HuH-7.5 (cell line): ENCODE measurements at regions not wholly inside any gene's neighbourhood (a gene's known extent, or its start where the extent isn't known, plus 50 kb on each side); places are given as distances from the start of the nearest gene placed in this dataset.
"Not testable (repeated sequence)": the region's sequence is repeated elsewhere in the genome, so short reads cannot be mapped to it uniquely, and the experiment has no call there.

Experiments used
- DNase-seq: peaks from one replicate; pipeline ENCODE4 v3.0.0; 2011; ENCODE audit warnings: low spot score

DNA sequence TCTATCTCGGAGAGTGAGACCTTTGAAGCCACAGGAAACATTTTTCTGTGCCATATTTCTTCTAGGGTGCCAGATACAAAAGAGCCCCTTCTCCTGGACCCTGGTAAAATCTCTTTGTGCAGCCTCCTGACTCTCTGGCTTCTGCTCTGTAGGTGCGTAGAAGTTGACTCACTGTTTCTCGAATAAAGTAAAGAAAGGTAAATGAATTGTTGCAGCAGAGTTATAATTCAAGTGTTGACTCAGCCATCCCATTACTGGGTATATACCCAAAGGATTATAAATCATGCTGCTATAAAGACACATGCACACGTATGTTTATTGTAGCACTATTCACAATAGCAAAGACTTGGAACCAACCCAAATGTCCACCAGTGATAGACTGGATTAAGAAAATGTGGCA, 371.0 kb downstream of the OSTF1 start:
- DNase-seq = not testable (repeated sequence)

DNA sequence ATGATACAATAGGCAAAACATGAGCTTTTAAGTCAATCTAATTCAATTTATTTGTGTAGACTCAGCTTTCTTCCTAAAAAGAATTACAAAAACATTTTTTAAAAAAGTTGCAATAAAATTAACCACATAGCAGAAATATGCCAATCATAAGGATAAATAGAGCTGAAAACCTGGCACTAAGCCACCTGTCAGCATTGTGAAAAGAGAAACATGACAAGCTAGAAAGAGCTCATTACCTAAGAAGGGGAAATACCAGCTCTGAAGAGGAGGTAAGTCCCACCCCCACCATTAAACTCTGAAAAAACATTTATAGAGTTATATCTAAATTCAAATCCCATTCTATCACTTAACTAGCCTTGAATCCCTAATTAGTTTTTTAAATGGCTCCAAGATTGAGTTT, 372.9 kb downstream of the OSTF1 start:
- no peak for DNase-seq

DNA sequence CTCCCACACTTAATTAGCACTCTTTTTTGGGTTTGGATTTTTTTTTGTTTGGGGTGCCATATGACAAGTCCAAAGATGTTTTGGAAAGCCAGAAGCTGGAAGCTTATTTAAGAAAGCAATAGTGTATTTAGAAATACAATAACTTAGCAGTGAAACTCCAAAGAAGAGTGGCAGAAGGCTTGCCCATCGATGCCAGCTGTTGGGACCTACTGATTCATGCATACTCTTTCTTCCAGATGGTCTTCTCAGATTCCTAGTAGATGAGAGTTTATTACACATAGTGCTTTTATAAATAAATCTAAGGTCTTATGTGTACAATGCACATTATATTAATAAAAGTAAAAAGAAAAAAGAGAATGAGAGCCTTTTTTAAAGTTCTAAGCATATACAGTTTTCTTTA, 374.6 kb downstream of the OSTF1 start:
- no peak for DNase-seq

DNA sequence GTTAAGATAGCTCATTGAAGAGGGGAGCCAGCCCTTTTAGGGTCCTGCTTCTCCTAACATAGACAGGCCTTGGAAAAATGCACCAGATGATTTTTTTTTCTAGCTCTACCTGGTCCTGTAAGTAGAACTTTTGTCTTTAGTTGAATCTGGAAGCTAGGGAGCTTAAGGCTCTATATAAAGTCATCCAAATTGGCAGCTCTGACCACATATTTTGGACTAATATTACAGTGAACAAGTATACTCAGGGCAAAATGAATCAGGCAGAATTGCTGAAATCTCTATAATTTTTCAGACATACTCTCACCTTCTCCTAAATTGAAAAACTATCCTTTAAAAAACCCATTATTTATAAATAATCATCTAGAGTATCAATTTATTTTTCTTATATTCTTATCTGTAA, 375.6 kb downstream of the OSTF1 start:
- no peak for DNase-seq

DNA sequence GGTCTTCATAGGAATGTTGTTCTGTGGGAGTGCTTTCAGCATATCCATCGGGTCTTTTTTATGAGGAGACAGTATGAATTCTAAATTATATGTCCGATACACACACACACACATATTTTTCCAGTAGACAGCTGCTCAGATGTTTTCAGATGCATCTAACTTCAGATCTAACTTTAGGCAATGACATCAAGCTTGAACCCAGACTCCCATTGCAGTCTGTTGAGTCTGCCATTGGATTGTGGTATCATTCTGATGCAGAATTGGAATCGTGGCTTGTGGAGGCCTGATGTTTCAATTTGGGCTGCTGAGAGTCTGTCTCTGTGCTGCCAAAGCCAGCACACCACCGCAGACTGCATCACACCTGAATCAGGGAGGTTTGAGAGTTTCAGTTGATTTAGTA, 376.4 kb downstream of the OSTF1 start:
- DNase-seq = no peak

DNA sequence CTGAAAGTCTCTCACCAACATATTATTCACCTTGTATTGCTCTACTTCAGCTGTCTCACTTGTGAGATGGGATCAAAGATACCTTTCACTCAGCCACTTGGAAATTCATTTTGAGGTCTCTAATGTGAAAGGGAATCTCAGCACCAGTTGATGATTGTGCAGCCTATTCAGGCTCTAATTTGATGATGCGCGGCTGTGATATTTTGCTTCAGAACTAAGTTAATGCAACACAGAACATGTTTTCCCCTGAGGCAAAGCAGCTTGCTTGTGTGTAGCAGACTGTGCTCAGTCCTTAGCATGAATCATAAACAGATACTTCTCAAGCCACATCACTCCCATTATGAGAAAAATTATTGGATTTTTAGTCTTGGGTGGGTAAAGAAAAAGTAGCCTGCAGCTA, 378.8 kb downstream of the OSTF1 start:
- no peak for DNase-seq

DNA sequence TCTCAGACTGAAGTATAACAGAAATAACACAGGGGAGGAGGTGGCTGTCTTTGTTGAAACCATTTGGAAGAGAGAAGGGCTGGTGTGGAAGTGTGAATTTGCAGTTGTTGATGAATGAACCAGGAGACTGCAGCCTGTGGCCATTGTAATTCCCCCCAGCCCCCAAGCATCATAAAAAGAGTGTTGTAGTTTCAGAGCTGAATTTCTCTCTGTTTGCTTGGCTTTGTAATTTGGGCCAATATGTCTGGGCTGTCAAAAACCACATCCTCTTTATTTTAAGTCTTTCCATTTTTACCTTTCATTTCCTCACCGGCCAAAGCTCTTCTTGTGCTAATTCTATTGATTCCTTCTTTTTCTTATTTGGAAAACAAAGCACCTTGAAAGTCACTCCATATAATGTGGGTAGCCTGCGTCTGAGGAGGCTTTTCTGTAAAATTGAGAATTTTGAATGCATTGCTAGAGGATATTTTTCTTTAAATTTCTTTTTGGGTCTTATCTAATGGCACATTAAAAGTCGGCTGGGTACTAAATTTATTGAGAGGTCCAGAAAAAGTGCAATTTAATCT, 383.3 kb downstream of the OSTF1 start:
- no peak for DNase-seq

DNA sequence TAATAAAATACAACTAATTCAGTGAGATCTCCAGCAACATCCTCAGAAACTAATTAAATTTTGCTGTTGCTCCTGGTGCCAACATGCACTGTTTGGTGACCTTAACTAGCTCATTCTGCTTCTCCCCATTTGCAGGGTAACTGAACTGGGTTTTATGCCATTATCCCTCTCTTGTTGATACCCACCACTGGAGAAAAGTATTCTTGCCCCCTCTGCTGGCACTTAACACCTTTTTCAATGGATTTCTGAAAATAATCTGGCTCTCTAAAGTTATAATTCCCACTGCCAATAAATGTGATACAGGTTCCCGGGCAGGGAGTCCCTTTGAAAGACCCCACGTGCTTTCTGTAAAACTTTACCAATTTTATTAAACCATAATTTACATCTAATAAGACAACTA, 394.3 kb downstream of the OSTF1 start:
- DNase-seq = no peak

DNA sequence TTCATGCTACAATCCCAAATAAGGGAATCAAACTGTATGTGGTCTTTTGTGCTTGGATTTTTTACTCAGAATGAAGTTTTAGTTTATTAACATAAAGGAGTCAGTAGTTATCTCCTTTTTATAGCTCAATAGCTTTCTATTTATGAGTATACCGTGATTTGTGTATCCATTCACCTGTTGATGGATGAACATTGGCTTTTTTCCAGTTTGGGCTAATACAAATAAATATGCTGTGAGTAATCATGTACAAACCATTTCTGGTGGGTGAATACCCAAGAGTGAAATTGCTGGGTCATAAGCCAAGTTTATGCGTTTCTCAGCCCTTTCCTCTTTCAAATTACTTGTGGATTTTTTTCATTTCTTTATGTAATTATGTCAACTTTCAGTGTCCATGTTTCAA, 395.3 kb downstream of the OSTF1 start:
- DNase-seq = no peak

DNA sequence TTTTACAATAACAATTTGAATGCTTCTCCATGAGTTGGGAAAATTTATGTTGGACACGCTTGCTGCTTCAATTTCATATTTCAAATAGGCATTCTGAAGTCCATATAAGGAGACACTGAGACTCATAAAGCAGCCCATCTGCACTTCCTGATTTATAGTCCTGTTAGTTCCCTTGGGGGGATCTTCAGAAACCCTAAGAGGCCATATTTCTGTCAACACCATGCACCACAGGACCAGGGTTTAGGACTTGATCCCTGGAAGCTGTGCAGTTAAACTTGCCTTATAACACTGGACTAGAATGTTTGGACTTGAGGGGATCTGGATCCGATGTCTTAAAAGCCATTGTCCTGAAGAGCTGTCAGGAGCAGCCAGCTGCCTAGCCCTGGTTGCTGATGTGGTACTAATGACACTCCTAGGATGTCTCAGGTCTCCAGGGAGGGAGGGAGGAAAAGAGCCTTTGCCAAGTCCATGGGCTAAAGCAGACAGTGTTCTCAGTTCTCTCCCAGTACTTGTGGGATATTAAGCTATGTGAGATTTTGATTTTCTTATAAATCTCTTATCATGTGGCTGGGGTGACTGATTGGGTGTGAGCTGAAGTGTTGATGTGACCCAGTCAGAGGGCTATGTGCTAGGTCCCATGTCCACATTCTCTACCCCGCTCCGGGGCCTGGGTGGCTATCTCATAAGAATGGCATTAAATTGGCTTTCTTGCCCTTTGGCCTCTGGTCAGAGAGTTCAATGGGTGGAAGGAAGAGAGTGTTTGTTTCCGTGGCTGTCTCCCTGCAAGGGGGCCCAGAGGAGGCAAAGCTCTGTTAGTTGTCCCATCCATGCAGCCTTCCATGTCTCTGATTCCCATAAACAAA, 399.8 kb downstream of the OSTF1 start:
- DNase-seq = no peak

DNA sequence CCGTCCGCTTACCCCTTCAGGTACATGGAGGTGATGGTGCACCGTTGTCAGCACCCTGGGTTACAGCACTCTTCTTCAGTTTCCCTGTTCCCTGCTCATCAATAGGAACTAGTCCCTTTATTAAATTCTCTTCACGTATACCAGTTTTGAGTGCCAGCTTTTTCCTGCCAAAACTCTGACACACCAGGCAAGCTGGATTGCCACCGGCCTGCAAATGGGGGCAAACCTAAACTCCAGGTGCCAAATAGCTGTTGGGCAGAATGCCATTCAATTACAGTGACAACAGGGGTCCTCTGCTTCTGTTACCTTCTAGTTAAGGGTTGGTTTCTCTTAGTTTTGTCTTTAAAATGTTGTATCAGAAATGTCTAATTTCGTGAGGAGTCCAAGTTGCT, 400.4 kb downstream of the OSTF1 start:
- no peak for DNase-seq

DNA sequence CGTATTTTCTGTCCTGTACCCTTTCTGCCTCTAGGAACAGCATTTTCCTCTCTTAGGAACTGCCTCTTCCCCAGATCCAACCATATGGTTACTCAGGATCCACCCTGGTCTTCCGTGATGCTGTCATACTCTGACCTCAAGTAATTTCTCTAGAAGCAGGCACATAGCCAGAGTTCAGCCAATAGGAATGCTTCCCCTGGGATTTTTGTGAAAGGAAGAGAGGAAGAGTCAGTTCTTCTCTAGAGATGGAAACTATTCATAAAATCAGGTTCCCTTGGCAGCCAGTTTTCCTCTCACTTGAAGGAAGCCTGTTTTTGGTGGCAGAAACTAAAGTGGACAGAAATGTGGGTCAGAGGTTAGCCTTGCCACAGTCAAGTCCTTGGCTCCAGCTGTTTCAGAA, 400.1 kb upstream of the PCSK5 start:
- DNase-seq = no peak

DNA sequence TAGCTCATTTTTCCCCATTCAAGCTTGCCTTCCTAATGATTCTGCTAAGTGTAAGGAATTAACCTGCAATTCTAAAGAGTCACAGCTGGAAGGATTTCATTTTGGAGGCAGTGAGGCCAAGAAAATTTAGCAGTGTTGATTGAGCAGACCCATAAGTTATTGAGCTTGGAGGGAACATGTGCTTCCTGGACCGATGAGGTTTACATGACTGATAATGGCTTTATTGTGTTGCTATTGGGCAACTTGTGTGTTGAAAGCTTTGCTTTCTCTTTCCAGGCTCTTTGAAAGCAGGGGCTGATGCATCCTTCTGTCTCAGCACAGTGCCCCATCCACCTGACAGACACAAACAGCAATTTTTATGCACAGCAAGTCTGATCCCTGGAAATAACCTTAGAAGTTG, 398.9 kb upstream of the PCSK5 start:
- DNase-seq = no peak

DNA sequence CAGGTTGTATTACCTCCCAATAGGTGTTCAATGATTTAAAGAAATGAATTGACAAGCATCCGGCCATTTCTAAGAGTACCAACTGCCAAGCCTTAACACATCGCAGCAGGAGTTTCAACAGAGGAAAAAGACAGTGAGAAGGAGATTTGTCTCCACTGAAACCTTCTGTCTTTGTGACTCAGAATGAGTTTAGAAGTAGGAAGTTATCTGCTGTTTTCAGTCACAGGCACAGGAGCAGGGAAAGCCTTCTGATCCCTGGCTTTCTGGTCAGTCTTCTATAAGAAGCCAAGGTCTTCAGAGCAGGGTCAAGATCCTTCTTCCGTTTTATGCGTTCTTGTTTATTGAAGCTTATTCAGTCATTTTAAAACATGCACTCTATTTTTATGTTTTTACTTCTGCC, 390.7 kb upstream of the PCSK5 start:
- DNase-seq = no peak

DNA sequence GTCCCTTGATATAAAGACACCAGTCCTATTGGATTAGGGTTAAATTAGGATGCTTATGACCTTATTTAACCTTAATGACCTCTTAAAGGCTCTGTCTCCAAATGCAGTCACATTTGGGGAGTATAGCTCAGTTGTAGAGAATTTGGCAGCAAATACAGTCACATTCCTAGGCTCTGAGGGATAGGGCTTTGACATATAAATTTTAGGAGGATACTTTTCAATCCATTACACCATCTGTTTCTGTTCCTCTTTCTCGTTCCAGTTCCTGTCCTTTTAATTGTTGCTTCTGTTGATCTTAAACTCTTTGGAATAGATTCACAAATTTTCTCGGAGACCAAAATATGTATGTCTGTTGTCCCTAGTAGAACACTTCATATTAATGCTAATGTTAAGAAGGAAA, 390.0 kb upstream of the PCSK5 start:
- no peak for DNase-seq

DNA sequence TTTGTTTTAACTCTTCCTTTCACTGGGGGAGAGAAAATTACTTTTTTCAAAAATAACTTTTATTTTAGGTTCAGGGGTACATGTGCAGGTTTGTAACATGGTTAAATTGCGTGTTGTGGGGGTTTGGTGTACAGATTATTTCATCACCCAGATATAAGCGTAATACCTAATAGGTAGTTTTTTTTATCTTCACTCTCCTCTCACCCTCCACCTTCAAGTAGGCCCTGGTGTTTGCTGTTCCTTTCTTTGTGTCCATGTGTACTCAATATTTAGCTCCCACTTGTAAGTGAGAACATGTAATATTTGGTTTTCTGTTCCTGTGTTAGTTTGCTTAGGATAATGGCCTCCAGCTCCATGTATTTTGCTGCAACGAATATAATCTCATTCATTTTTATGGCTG, 389.5 kb upstream of the PCSK5 start:
- DNase-seq = not testable (repeated sequence)

DNA sequence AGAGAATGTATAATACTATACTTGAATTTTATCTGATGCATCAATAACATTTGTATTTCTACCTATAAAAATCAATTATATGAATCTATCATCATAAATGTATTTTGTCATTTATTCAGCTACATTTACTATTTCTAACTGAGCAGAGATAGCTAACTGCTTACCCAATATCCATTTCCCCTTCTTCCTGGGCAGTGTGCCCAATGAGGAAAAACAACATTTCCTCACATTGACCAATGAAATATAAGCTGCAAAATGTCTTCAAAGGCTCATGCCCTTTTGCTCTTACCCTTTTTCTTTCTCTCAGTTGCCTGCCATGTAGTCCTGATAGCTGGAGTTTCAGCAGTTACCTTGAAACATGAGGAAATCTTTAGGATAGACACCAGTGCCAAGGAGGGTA, 385.8 kb upstream of the PCSK5 start:
- DNase-seq = no peak

DNA sequence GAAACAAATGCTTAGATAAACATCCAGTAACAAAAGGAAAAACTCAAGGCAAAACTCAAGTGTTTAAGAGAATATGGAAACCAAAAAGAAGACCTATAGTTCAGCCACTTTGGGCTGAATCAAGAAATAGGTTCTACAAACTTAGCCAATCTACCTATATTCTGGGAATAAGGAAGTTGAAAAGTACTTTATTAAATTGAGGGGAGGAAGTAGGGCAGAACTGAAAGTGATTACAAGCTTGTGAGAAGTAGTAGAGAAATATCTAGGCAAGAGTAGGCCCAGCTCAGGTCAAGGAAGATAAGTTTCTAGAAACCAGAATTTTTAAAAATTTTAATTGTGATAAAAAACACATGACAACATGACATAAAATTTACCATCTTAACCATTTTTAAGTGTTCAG, 384.8 kb upstream of the PCSK5 start:
- no peak for DNase-seq

DNA sequence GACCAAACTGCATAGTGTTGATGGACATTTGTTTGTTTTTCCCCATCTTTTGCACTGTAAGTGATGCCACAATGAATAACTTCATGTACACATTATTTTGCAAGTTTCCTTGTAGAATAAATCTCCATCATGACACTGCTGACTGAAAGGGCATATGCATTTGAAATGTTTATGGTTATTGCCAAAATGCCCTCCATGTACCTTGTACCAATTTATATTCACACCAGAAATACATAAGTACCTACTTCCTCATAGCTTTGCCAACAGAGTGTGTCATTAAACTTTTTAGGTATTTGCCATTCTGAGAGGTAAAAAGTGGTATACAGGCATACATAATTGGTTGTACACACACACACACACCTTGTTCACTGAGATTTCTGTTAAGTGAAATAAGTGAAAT, 361.0 kb upstream of the PCSK5 start:
- no peak for DNase-seq

DNA sequence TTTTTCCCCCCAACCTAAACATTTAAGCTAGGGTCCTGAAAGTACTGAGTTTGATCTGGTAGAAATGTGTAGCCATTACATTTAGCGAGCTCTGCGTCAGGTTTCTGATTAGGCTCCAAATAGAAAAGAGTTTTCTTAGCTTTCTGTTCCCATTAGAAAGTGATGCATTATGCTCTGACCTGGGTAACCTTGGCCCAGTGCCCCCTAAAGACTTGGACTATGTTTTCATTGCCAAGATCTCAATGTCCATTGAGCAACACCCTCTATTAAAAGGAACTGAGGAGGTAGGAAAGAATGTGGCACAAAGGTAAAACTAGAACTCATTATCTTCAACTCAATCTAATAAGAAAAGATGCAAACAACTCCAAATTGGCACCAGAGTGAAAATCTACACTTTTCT, 358.9 kb upstream of the PCSK5 start:
- no peak for DNase-seq

DNA sequence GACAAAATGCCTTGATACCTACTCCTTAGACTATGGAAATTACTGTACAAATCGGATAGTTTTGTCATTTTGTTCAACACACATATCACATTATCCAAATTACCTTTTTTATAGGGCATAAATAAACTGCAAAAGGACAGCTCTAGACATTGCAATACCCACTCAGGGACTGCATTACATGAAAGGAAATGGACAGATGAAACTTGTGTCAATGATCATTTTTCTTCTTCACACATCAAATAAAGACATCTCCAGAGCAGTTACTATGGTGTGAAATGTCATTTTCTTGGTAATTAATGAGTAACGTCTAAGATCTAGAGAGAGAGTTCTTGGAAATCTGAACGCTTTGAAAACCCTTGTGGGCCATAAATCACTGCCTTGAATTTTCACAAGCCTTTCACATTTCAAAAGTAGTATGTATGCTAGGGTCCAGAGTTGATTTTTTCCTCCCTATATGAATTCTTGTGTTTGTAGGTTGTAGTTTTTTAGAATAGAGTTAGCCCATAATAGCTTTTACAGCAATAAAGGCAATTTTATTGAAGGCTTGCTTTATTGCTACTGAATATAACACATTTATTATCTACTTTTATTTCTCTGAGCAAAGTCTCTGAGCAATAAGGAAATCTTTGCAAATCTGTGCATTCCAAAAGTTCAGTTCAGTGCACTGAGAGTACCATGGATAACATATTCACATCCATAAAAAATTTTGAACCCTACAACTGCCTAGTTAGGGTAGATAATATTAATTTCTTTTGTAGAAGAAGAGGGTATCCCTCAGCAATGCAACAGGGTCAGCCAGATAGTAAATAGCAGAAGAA, 358.0 kb upstream of the PCSK5 start:
- DNase-seq = no peak

DNA sequence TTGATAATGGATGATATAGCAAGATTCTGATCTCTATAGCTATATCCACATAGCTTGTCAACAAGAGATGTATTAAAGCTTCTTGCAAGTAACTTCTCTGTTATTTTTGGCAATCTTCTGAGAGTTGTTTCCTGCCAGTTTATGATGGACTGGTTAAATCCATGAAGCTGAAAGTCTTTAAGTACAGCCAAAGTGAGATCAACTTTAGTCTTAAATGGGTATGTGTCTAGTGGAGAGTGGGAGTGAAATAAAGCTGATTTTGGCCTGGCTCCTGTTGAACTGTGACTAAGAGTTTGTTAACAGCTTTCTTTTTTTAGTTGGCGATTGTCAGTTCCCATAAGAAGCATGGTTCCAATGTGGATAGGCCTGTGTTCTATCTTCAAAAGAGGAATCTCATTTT, 350.9 kb upstream of the PCSK5 start:
- DNase-seq = no peak

DNA sequence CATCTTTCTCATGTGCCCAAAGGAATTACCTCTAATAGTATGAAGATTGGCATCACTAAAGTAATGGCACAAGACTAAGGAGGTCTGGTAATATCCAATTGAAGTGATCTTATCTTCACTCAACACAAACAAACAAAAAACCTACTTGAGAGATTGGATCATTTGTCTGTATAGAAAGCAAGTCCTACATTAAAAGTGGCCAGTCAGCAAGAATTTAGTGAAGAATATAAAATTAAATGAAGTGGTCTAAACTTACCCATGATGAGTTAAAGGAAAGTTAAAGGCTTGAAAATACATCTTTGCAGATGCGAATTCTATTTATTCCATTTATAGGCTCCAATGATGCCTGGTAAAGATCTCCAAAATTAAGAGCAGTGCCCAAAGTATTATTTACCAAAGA, 350.3 kb upstream of the PCSK5 start:
- no peak for DNase-seq
